ENCODE measurements at regions not wholly inside any gene's neighbourhood (a gene's known extent, or its start where the extent isn't known, plus 50 kb on each side); places are given as distances from the start of the nearest gene placed in this dataset.

- TF ChIP-seq RCOR1 (conservative IDR thresholded peaks at IDR 0.05; ENCODE audit: low read depth, low read length), result no peak
- TF ChIP-seq CTCF (IDR thresholded peaks at IDR 0.05 in 2 of 3, conservative IDR thresholded peaks at IDR 0.05 in 1 of 3; ENCODE audit: control insufficient read depth in 2 of 3, extremely low read depth in 1 of 3, insufficient read depth in 1 of 3, low read depth in 3 of 3, low read length in 3 of 3), result no peak
- TF ChIP-seq CEBPB (IDR thresholded peaks at IDR 0.05; ENCODE audit: borderline replicate concordance in 1 of 2, low read depth in 2 of 2, low read length in 2 of 2), result no peak
- no peak for TF ChIP-seq MAX (IDR thresholded peaks at IDR 0.05; ENCODE audit: low read depth, low read length)
- no peak for TF ChIP-seq EZH2 (IDR thresholded peaks at IDR 0.05; ENCODE audit: borderline replicate concordance, control insufficient read depth, low read depth, low read length)
- TF ChIP-seq ZNF24 (IDR thresholded peaks at IDR 0.05), result no peak
- TF ChIP-seq BCL3 (IDR thresholded peaks at IDR 0.05; ENCODE audit: borderline replicate concordance, insufficient read depth, low read depth, low read length, poor library complexity, severe bottlenecking), result no peak
- no peak for TF ChIP-seq ZNF384 (IDR thresholded peaks at IDR 0.05; ENCODE audit: borderline replicate concordance, low read depth, low read length)
Measured at GRCh38 chr9:95667789-95668188, 151.0 kb upstream of the PTCH1 start.
